DMS153 (cell line): ENCODE measurements at regions not wholly inside any gene's neighbourhood (a gene's known extent, or its start where the extent isn't known, plus 50 kb on each side); places are given as distances from the start of the nearest gene placed in this dataset.
"Not testable (repeated sequence)": the region's sequence is repeated elsewhere in the genome, so short reads cannot be mapped to it uniquely, and the experiment has no call there.

Source experiments
- DNase-seq: peaks from one replicate; lab custom pipeline; 2025; lab: John Stamatoyannopoulos, UW

- no peak for DNase-seq
Observed at GRCh38 chr10:20656886-20657285, 240.2 kb downstream of the NEBL start.

DNA sequence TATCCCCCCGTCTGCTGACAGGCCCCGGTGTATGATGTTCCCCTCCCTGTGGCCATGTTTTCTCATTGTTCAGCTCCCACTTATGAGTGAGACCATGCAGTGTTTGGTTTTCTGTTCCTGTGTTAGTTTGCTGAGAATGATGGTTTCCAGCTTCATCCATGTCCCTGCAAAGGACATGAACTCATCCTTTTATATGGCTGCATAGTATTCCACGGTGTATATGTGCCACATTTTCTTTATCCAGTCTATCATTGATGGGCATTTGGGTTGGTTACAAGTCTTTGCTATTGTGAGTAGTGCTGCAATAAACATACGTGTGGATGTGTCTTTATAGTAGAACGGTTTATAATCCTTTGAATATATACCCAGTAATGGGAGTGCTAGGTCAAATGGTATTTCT lies 244.7 kb downstream of the NEBL start:
- not testable (repeated sequence) for DNase-seq

- no peak for DNase-seq
Observed at GRCh38 chr10:20648263-20648874, 248.7 kb downstream of the NEBL start.

DNA sequence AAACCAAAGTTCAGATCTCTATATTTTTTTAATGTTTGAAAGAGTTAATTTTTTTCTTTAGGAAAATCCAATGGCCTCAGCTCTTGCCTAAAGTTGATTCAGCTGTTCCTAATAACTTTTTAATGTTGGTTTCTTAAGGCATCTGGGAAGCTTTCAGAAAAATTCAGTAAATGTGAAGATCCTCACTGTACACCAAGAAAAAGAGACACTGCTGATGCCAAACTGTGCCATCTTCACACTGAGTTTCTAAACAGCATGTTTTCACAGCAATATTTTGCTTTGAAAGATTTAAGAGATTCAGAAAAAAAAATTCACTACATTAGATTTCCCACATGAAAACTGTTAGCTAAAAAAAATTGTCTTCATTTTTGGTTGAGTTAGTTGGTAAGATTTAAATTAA lies 249.4 kb downstream of the NEBL start:
- no peak for DNase-seq

DNA sequence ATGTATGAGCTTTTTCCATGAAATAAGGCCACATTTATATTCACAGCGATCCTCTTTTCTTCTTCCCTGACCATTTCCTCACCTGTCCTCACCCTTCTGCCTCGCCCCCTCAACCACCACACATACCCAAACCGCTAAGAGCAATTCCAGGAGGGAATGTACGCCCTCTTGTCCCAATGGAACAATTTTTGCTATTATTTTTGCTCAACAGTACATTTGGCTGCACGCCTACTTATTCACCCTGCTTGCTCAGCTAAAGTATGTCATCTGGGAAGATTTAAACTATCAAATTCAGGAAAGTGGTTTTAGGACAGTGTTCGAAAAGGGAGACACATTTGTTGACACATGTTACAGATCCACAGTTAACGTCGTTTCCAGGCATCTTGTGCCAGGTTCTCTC lies 252.7 kb downstream of the NEBL start:
- DNase-seq, result no peak

- no peak for DNase-seq
Observed at GRCh38 chr10:20641605-20642004, 255.5 kb downstream of the NEBL start.

DNA sequence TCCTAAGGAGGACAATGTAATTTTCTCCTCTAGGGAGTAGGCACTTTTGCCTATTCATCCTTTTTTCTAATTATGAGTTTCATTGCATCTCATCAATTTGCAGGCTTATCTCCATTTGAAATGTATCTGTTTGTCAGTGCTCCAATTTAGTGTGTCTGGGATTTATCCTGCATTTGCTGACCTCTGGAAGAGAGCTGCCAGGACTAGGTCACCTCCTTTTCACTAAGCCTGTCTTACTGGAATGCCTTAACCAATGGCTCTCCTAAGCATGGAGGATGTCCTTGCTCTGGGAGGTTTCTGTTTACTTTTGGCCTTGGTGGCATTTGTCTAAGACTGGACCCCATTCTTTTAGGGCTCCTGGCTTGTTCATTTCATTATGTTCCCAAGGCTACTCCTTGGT lies 261.5 kb downstream of the NEBL start:
- DNase-seq, result no peak

DNA sequence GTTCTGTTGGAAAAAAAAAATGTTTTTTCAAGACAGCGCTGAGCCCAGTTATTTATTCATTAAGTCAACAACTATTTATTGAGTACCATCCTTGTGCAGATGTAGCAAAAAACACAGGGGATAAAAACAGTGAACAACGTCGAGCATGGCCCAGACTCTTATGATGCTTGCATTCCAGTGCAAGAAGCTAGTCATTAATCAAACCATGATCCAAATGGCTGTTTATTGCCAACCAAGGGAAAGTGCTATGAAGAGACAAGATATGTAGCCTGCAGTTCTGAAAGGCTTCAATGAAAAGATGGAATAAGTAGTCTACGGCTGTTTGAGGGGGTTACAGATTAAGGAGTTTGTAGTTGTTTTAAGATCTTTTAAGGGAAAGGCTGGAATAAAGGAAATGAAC lies 262.3 kb downstream of the NEBL start:
- no peak for DNase-seq

- DNase-seq, result no peak
Observed at GRCh38 chr10:20633714-20634113, 263.4 kb downstream of the NEBL start.

- no peak for DNase-seq
Observed at GRCh38 chr10:20632696-20633095, 264.4 kb downstream of the NEBL start.

DNA sequence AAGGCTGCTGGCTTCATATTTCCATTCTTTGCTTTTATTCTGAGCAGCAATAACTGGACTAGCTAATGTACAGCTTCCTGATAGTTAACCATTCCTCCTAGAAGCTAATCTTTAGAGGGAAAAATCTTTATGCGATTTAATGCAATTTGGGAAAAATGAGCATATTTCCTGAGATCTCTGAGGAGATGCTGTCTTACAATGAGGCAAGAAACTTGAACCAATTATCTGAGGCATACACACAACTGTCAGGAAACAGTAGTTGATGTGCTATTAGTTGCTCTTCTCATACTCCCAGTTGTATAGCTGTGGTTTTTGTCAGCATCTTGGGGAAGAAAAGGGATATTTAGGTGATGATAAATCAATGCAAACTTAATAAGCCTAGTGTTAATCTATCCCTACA lies 265.9 kb downstream of the NEBL start:
- no peak for DNase-seq

DNA sequence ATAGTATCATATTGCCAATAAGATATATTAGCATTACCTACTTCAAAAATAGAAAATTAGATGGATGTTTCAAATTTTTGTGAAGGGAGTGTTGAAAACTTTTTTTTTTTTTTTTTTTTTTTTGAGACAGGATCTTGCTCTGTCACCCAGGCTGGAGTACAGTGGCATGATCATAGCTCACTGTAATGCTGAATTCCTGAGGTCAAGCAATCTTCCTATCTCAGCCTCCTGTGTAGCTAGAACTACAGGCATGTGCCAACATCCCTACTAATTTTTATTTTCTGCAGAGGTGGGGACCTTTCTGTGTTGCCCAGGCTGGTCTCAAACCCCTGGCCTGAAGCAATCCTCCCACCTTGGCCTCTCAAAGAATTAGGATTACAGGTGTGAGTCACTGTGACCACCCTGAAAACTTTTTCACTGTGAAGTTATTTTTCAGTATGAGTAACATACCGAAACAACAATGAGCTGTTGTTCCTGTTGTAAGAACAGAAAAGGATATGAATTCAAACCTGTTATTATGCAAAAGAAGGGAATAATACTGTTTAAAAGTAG lies 266.9 kb downstream of the NEBL start:
- no peak for DNase-seq

GRCh38 chr10:20627946-20628507 lies 269.1 kb downstream of the NEBL start:
- no peak for DNase-seq

- DNase-seq, result no peak
Observed at GRCh38 chr10:20627087-20627486, 270.0 kb downstream of the NEBL start.

DNA sequence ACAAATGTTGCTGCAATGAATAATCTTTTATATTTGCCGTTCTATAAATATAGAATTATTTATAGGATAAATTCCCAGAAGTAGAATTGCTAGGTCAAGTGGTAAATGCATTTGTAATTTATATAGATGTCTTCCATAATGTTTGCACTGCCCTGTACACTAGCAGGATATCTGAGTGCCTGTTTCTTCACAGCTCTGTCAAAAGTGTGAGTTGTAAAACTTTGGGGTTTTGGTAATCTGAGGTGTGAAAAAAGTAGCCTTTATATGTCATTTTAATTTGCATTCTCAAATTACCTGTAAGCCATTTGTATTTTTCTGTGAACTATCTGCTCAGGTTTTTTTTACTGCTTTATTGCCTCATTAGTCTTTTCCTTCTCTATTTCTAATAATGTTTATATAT lies 271.2 kb downstream of the NEBL start:
- DNase-seq, result no peak

- no peak for DNase-seq
Observed at GRCh38 chr10:20624642-20625041, 272.5 kb downstream of the NEBL start.

- DNase-seq, result no peak
Observed at GRCh38 chr10:20623546-20623945, 273.6 kb downstream of the NEBL start.

DNA sequence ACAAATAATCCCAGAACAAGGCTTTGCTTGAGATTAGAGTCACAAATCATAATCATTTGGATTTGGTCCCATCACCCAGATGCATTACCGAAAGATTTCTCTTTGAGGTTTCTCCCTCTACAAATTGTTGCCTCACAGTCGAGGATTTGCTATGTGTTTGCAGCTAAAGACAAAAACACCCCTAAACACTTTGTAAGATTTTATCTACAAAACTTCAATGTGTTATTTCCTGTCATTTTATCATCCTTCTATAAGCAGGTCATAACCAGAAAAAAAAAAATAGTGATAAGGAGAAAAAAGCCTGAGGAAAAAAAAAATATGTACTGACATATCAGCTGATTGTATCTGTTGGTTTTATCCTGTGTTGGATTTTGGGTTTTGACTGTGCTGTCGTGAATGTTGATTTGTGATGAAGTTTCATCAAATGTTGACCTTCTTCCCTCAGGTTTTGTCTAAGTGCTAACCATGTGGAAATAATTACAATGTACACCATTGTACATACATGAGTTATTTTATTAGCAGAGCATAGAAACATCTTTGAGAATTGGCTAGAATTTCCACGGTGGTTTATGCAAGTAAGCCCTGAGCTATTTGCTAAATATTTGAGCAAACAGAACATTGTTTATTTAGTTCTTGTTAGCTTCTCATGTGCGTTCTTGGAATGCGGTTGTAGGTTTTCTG lies 274.4 kb downstream of the NEBL start:
- DNase-seq, result peak; percentile 9

GRCh38 chr10:20620981-20621380 lies 276.1 kb downstream of the NEBL start:
- no peak for DNase-seq

- DNase-seq, result no peak
Observed at GRCh38 chr10:20618011-20618547, 279.0 kb downstream of the NEBL start.

DNA sequence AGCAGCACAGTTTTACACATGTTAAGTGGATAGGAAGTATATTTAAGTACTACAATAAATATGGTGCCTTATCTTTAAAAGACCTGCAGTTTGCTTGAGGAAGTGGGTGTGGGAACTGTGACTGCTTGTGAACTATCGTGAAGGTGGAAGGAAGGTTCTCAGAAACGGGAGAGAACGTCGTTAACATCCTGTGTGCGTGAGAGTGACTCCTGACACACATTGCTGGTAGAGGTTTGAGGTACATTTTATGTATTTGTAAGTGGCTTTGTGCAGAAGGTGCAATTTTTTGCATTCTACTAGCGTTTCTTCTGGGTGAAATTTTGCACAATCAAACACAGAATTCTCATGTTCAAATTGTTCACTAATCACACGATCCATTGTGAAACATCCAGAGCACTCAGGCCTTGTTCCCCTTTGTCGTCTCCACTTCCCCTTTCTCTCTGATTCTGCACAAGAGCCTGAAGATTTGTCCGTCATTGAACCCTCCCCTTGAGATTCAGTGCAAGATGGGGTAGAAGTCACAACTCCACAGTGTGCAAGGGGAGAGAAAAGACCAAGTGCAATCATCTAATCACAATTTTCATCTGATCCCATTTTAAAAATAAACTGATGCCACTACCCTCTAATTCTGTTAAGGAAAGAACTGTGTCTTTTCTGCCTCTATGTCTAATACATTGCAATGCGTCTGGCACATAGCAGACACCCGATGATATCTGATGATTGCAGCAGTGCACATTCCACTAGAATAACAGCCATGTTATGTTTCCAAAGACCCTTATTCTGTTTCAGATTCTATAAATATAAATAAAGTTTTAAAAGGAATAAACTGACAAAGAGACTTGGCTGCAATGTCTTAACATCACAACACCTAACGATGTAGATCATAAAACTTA lies 279.9 kb downstream of the NEBL start:
- no peak for DNase-seq

DNA sequence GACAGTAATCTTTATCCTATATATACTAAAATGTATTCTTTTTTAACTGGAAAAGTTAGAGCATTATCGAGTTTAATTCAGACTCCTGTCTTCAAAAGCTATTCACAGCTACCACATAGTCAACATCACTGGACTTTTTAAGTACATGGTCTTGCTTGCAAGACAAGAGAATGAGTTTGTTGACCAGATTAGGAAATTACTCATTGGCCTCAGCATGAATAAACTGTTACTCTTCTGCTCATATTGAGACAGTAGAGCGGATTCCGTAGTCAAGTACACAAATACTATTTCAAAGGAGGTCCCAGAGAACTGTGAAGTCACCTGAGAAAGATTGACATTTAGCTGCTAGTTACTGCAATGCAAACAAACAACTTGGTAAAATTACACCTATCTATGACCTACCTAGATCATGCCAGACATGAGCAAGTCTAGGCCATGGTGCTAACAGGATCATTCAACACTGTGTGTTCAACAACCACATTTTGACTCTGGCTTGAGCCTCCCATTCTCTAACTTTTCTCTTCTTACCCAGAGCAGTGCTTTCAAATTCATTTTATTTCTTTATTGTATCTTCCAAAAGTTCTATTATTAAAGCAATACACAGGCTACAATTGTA lies 280.9 kb downstream of the NEBL start:
- DNase-seq, result no peak
